Neural progenitor cell (in vitro differentiated cells): ENCODE measurements at regions not wholly inside any gene's neighbourhood (a gene's known extent, or its start where the extent isn't known, plus 50 kb on each side); places are given as distances from the start of the nearest gene placed in this dataset.
A peak's percentile ranks its signal among the peaks of the same experiment; 100 is the strongest.

Source experiments
- DNase-seq: peaks from one replicate; pipeline ENCODE4 v3.0.0-alpha.2; 2016; ENCODE audit warnings: low spot score
- H2AFZ ChIP-seq: fragments of 200-600 bp; sonication (generic); replicated peaks from 2 replicates; pipeline ENCODE4 v1.6.1; 2016; ENCODE audit warnings: antibody characterized with exemption
- H3F3A ChIP-seq: fragments of 200-600 bp; sonication (generic); 2 replicates; pipeline ENCODE4 v1.6.1; 2016; ENCODE audit warnings: antibody characterized with exemption, low read depth
- H3K27ac ChIP-seq: fragments of 200-600 bp; sonication (generic); 2 replicates; pipeline ENCODE4 v1.5.1; 2016; ENCODE audit warnings: mild to moderate bottlenecking
- H3K27me3 ChIP-seq: fragments of 200-600 bp; sonication (generic); 2 replicates; pipeline ENCODE4 v1.6.1; 2016; ENCODE audit warnings: mild to moderate bottlenecking, moderate library complexity
- H3K36me3 ChIP-seq: fragments of 200-600 bp; sonication (generic); 2 replicates; pipeline ENCODE4 v1.5.1; 2016
- H3K4me1 ChIP-seq: fragments of 200-600 bp; sonication (generic); 2 replicates; pipeline ENCODE4 v1.6.1; 2016; ENCODE audit warnings: mixed run types
- H3K4me2 ChIP-seq: fragments of 200-600 bp; sonication (generic); 2 replicates; pipeline ENCODE4 v1.6.1; 2016
- H3K4me3 ChIP-seq: fragments of 200-600 bp; sonication (generic); 2 replicates; pipeline ENCODE4 v1.5.1; 2016
- H3K79me2 ChIP-seq: fragments of 200-600 bp; sonication (generic); 2 replicates; pipeline ENCODE4 v1.6.1; 2016; ENCODE audit warnings: low read depth
- H3K9ac ChIP-seq: fragments of 200-600 bp; sonication (generic); 2 replicates; pipeline ENCODE4 v1.6.1; 2016
- H3K9me3 ChIP-seq: fragments of 200-600 bp; sonication (generic); 2 replicates; pipeline ENCODE4 v1.5.1; 2016; ENCODE audit warnings: low read depth
- H4K20me1 ChIP-seq: fragments of 200-600 bp; sonication (generic); 2 replicates; pipeline ENCODE4 v1.6.1; 2016; ENCODE audit warnings: low read depth
- H3K27ac Mint-ChIP-seq: 3 replicates; pipeline ENCODE4 v1.8.0; 2021; ENCODE audit warnings: mixed read lengths
- H3K27me3 Mint-ChIP-seq: 2 replicates; pipeline ENCODE4 v1.8.0; 2022; ENCODE audit warnings: low read depth, mild to moderate bottlenecking, inconsistent platforms, moderate library complexity, mixed read lengths; ENCODE audit not compliant: insufficient read depth
- H3K36me3 Mint-ChIP-seq: 3 replicates; pipeline ENCODE4 v1.8.0; 2021; ENCODE audit warnings: mixed read lengths
- H3K4me1 Mint-ChIP-seq: 3 replicates; pipeline ENCODE4 v1.8.0; 2021; ENCODE audit warnings: mixed read lengths
- H3K4me3 Mint-ChIP-seq: 3 replicates; pipeline ENCODE4 v1.8.0; 2021; ENCODE audit warnings: mild to moderate bottlenecking, moderate library complexity, mixed read lengths
- H3K9me3 Mint-ChIP-seq: 3 replicates; pipeline ENCODE4 v1.8.0; 2020; ENCODE audit warnings: mixed read lengths
- EZH2 ChIP-seq: fragments of 200-600 bp; sonication (generic); IDR thresholded peaks from 2 replicates; pipeline ENCODE4 v1.6.1; 2017; ENCODE audit warnings: antibody characterized with exemption, mild to moderate bottlenecking, moderate library complexity
- EZH2phosphoT487 ChIP-seq: fragments of 200-600 bp; sonication (generic); IDR thresholded peaks from 2 replicates; pipeline ENCODE4 v1.6.1; 2017; ENCODE audit warnings: antibody characterized with exemption
- TF ChIP-seq, protein P1 (sequence below): fragments of 200-600 bp; sonication (generic); IDR thresholded peaks from 2 replicates; pipeline ENCODE4 v1.5.1; 2017; ENCODE audit warnings: antibody characterized with exemption, mild to moderate bottlenecking

- peaks cover 7% of the 10 kb centered on the region for H3K27me3 Mint-ChIP-seq
- no peak overlapping the region for H3K9ac ChIP-seq
- H3K4me1 Mint-ChIP-seq = peaks cover 6% of the 10 kb centered on the region
- no peaks in the 10 kb centered on the region for H3K9me3 ChIP-seq
- no peak overlapping the region for H3K27ac ChIP-seq
- no peak overlapping the region for H3K4me3 ChIP-seq
- no peak overlapping the region for H3K4me3 Mint-ChIP-seq
- H4K20me1 ChIP-seq = no peaks in the 10 kb centered on the region
- H3K27ac Mint-ChIP-seq = peak overlapping the region; percentile 68
- H3F3A ChIP-seq = no peaks in the 10 kb centered on the region
- H3K79me2 ChIP-seq = no peaks in the 10 kb centered on the region
- H3K4me1 ChIP-seq = peaks cover 8% of the 10 kb centered on the region
- no peaks in the 10 kb centered on the region for H3K36me3 ChIP-seq
- TF ChIP-seq, protein P1, sequence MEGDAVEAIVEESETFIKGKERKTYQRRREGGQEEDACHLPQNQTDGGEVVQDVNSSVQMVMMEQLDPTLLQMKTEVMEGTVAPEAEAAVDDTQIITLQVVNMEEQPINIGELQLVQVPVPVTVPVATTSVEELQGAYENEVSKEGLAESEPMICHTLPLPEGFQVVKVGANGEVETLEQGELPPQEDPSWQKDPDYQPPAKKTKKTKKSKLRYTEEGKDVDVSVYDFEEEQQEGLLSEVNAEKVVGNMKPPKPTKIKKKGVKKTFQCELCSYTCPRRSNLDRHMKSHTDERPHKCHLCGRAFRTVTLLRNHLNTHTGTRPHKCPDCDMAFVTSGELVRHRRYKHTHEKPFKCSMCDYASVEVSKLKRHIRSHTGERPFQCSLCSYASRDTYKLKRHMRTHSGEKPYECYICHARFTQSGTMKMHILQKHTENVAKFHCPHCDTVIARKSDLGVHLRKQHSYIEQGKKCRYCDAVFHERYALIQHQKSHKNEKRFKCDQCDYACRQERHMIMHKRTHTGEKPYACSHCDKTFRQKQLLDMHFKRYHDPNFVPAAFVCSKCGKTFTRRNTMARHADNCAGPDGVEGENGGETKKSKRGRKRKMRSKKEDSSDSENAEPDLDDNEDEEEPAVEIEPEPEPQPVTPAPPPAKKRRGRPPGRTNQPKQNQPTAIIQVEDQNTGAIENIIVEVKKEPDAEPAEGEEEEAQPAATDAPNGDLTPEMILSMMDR = no peak
- TF ChIP-seq EZH2 (no peak), EZH2phosphoT487 (no peak)
- H3K36me3 Mint-ChIP-seq = no peaks in the 10 kb centered on the region
- no peaks in the 10 kb centered on the region for H3K27me3 ChIP-seq
- peaks cover 15% of the 10 kb centered on the region for H3K9me3 Mint-ChIP-seq
- peak overlapping the region; percentile 91 for H2AFZ ChIP-seq
- no peak overlapping the region for H3K4me2 ChIP-seq
- DNase-seq = no peak
Observed at GRCh38 chr13:106821979-106822378, 254.0 kb upstream of the ARGLU1 start.

GRCh38 chr13:106819413-106820180 lies 251.7 kb upstream of the ARGLU1 start:
- Histone ChIP-seq H3K4me3 (no peak overlapping the region), H3K4me1 (peaks cover 26% of the 10 kb centered on the region), H3K9me3 (no peaks in the 10 kb centered on the region), H3K79me2 (no peaks in the 10 kb centered on the region), H2AFZ (no peak overlapping the region), H3K4me2 (no peak overlapping the region), H3F3A (peaks cover 3% of the 10 kb centered on the region), H3K36me3 (no peaks in the 10 kb centered on the region), H3K27ac (no peak overlapping the region), H4K20me1 (no peaks in the 10 kb centered on the region), H3K27me3 (no peaks in the 10 kb centered on the region), H3K9ac (no peak overlapping the region)
- H3K9me3 Mint-ChIP-seq = peaks cover 3% of the 10 kb centered on the region
- no peaks in the 10 kb centered on the region for H3K36me3 Mint-ChIP-seq
- peaks cover 15% of the 10 kb centered on the region for H3K4me1 Mint-ChIP-seq
- DNase-seq = no peak
- no peak for TF ChIP-seq EZH2phosphoT487
- TF ChIP-seq, protein P1 = no peak
- TF ChIP-seq EZH2 = no peak
- H3K27ac Mint-ChIP-seq = no peak overlapping the region
- H3K27me3 Mint-ChIP-seq = peaks cover 3% of the 10 kb centered on the region
- no peak overlapping the region for H3K4me3 Mint-ChIP-seq

- H3K36me3 Mint-ChIP-seq = no peaks in the 10 kb centered on the region
- Histone ChIP-seq H2AFZ (no peak overlapping the region), H3K4me2 (no peak overlapping the region), H3K27ac (no peak overlapping the region), H3F3A (peaks cover 3% of the 10 kb centered on the region), H3K27me3 (no peaks in the 10 kb centered on the region), H3K4me1 (peaks cover 28% of the 10 kb centered on the region), H4K20me1 (no peaks in the 10 kb centered on the region), H3K9ac (no peak overlapping the region), H3K9me3 (no peaks in the 10 kb centered on the region), H3K4me3 (no peak overlapping the region), H3K36me3 (no peaks in the 10 kb centered on the region), H3K79me2 (no peaks in the 10 kb centered on the region)
- peaks cover 19% of the 10 kb centered on the region for H3K4me1 Mint-ChIP-seq
- no peaks in the 10 kb centered on the region for H3K27me3 Mint-ChIP-seq
- TF ChIP-seq EZH2 (no peak), EZH2phosphoT487 (no peak)
- TF ChIP-seq, protein P1 = no peak
- H3K9me3 Mint-ChIP-seq = no peaks in the 10 kb centered on the region
- no peak for DNase-seq
- no peak overlapping the region for H3K27ac Mint-ChIP-seq
- H3K4me3 Mint-ChIP-seq = no peak overlapping the region
Observed at GRCh38 chr13:106818971-106819370, 251.0 kb upstream of the ARGLU1 start.
